ENCODE measurements at regions not wholly inside any gene's neighbourhood (a gene's known extent, or its start where the extent isn't known, plus 50 kb on each side); places are given as distances from the start of the nearest gene placed in this dataset.

DNA sequence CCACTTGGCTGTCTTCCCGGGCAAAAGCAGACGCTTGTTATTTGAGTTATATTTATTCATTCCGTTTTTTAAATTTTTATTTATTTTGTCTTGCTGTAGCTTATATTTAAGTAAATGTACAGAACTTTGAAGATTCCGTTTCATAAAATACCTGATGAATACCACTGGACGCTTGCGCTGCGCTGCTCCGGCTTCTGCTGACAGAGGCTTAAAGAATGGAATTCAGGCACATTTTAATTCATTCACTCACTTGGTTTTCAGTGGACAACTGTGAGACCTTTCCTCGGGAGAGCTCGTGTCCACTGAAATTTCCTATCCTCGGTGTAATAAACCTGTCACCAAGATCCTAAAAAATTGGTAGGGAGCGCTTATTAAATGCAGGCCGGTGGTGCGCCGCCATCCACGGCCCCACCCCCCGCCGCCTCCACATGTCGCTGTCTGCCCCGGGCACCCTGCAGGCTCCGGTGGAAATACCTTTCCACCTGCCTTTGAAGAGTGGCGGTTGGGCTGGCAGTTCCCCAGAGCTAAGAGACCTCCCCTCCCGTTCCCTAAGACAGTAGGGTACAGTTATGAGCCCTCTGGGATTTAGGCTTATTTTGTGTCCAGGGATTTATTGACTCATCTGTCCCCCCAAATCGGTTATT is 62.5 kb upstream of the UBE2E1 start:
- TF ChIP-seq, protein P1, sequence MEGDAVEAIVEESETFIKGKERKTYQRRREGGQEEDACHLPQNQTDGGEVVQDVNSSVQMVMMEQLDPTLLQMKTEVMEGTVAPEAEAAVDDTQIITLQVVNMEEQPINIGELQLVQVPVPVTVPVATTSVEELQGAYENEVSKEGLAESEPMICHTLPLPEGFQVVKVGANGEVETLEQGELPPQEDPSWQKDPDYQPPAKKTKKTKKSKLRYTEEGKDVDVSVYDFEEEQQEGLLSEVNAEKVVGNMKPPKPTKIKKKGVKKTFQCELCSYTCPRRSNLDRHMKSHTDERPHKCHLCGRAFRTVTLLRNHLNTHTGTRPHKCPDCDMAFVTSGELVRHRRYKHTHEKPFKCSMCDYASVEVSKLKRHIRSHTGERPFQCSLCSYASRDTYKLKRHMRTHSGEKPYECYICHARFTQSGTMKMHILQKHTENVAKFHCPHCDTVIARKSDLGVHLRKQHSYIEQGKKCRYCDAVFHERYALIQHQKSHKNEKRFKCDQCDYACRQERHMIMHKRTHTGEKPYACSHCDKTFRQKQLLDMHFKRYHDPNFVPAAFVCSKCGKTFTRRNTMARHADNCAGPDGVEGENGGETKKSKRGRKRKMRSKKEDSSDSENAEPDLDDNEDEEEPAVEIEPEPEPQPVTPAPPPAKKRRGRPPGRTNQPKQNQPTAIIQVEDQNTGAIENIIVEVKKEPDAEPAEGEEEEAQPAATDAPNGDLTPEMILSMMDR (IDR thresholded peaks at IDR 0.05; ENCODE audit: insufficient read depth, low read depth, low read length), result no peak
- no peak for TF ChIP-seq EZH2 (IDR thresholded peaks at IDR 0.05; ENCODE audit: insufficient read depth, low read length)
